ENCODE measurements at regions not wholly inside any gene's neighbourhood (a gene's known extent, or its start where the extent isn't known, plus 50 kb on each side); places are given as distances from the start of the nearest gene placed in this dataset.

GRCh38 chr13:91135968-91136367, 211.5 kb upstream of the MIR17HG start:
- ATAC-seq (no peak), DNase-seq (no peak)
- Histone ChIP-seq H3K36me3 (ENCODE audit: low read depth) (no peaks in the 10 kb centered on the region), H3K9me3 (no peaks in the 10 kb centered on the region), H3K4me1 (ENCODE audit: low read depth) (no peaks in the 10 kb centered on the region), H3K4me3 (no peak overlapping the region)
- no peak for TF ChIP-seq CTCF (IDR thresholded peaks at IDR 0.05)
- intact Hi-C loops (cut with DNase I, micrococcal nuclease) = loop anchor here in 1 of 2 donors (10.0 kb wide), 1 partner anchor 109 kb away; no protein-coding TSS in a partner anchor

- intact Hi-C loops (cut with DNase I, micrococcal nuclease) = loop anchor here in 1 of 2 donors (10.0 kb wide), 1 partner anchor 108 kb away; no protein-coding TSS in a partner anchor
- no peak for DNase-seq
- no peak for ATAC-seq
- Histone ChIP-seq H3K4me3 (no peak overlapping the region), H3K9me3 (no peaks in the 10 kb centered on the region), H3K4me1 (ENCODE audit: low read depth) (no peaks in the 10 kb centered on the region), H3K36me3 (ENCODE audit: low read depth) (no peaks in the 10 kb centered on the region)
- TF ChIP-seq CTCF (IDR thresholded peaks at IDR 0.05) = no peak
These were observed 210.7 kb upstream of the MIR17HG start for GRCh38 chr13:91136806-91137205.

- DNase-seq (no peak), ATAC-seq (no peak)
- intact Hi-C loops (cut with DNase I, micrococcal nuclease) = loop anchor here in 1 of 2 donors (10.0 kb wide), 1 partner anchor 106 kb away; no protein-coding TSS in a partner anchor
- Histone ChIP-seq H3K9me3 (no peaks in the 10 kb centered on the region), H3K36me3 (ENCODE audit: low read depth) (no peaks in the 10 kb centered on the region), H3K4me3 (no peak overlapping the region), H3K4me1 (ENCODE audit: low read depth) (no peaks in the 10 kb centered on the region)
- no peak for TF ChIP-seq CTCF (IDR thresholded peaks at IDR 0.05)
These were observed 208.3 kb upstream of the MIR17HG start for GRCh38 chr13:91139232-91139631.

- DNase-seq = no peak
- intact Hi-C loops (cut with DNase I, micrococcal nuclease) = no loop called here
- no peak for ATAC-seq
- no peak for TF ChIP-seq CTCF (IDR thresholded peaks at IDR 0.05)
- Histone ChIP-seq H3K36me3 (ENCODE audit: low read depth) (no peaks in the 10 kb centered on the region), H3K9me3 (no peaks in the 10 kb centered on the region), H3K4me1 (ENCODE audit: low read depth) (no peaks in the 10 kb centered on the region), H3K4me3 (no peak overlapping the region)
These were observed 205.9 kb upstream of the MIR17HG start for GRCh38 chr13:91141543-91142061.

GRCh38 chr13:91142572-91142971, 204.9 kb upstream of the MIR17HG start:
- TF ChIP-seq CTCF (IDR thresholded peaks at IDR 0.05) = no peak
- no peak for ATAC-seq
- DNase-seq = no peak

GRCh38 chr13:91144054-91144453, 203.4 kb upstream of the MIR17HG start:
- peak; percentile 43 for ATAC-seq
- H3K4me3 ChIP-seq = no peak overlapping the region
- DNase-seq = no peak
- no peaks in the 10 kb centered on the region for H3K36me3 ChIP-seq (ENCODE audit: low read depth)
- no peaks in the 10 kb centered on the region for H3K9me3 ChIP-seq
- intact Hi-C loops (cut with DNase I, micrococcal nuclease) = no loop called here
- TF ChIP-seq CTCF (IDR thresholded peaks at IDR 0.05) = no peak
- H3K4me1 ChIP-seq (ENCODE audit: low read depth) = no peaks in the 10 kb centered on the region

More at GRCh38 chr13:91142572-91142971, 204.9 kb upstream of the MIR17HG start:
- H3K4me1 ChIP-seq (ENCODE audit: low read depth) = no peaks in the 10 kb centered on the region
- no peak overlapping the region for H3K4me3 ChIP-seq
- H3K9me3 ChIP-seq = no peaks in the 10 kb centered on the region
- H3K36me3 ChIP-seq (ENCODE audit: low read depth) = no peaks in the 10 kb centered on the region
- intact Hi-C loops (cut with DNase I, micrococcal nuclease) = no loop called here
